ENCODE measurements at regions not wholly inside any gene's neighbourhood (a gene's known extent, or its start where the extent isn't known, plus 50 kb on each side); places are given as distances from the start of the nearest gene placed in this dataset.

DNA sequence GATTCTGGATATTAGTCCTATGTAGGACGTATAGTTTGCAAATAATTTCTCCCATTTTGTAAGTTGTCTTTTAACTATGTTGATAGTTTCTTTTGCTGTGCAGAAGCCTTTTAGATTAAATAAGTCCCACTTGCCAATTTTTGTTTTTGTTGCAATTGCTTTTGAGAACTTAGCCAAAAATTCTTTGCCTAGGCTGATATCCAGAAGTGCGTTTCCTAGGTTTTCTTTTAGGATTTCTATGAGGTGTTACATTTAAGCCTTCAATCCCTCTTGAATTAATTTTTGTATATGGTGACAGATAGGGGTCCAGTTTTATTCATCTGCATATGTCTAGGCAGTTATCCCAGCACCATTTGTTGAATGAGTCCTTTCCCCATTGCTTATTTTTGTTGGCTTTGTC is 264.4 kb upstream of the OR4E1 start:
- TF ChIP-seq, protein P1, sequence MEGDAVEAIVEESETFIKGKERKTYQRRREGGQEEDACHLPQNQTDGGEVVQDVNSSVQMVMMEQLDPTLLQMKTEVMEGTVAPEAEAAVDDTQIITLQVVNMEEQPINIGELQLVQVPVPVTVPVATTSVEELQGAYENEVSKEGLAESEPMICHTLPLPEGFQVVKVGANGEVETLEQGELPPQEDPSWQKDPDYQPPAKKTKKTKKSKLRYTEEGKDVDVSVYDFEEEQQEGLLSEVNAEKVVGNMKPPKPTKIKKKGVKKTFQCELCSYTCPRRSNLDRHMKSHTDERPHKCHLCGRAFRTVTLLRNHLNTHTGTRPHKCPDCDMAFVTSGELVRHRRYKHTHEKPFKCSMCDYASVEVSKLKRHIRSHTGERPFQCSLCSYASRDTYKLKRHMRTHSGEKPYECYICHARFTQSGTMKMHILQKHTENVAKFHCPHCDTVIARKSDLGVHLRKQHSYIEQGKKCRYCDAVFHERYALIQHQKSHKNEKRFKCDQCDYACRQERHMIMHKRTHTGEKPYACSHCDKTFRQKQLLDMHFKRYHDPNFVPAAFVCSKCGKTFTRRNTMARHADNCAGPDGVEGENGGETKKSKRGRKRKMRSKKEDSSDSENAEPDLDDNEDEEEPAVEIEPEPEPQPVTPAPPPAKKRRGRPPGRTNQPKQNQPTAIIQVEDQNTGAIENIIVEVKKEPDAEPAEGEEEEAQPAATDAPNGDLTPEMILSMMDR (conservative IDR thresholded peaks at IDR 0.05; ENCODE audit: low read depth, low read length) = no peak
- no peak for TF ChIP-seq EZH2phosphoT487 (IDR thresholded peaks at IDR 0.05; ENCODE audit: borderline replicate concordance, low read length)
